PFSK-1 (cell line): ENCODE measurements at regions not wholly inside any gene's neighbourhood (a gene's known extent, or its start where the extent isn't known, plus 50 kb on each side); places are given as distances from the start of the nearest gene placed in this dataset.

Source experiments
- POLR2AphosphoS5 ChIP-seq: IDR thresholded peaks from 2 replicates; pipeline ENCODE4 v1.6.1; 2012; ENCODE audit warnings: low read depth, mild to moderate bottlenecking, control low read depth, low read length, moderate library complexity
- REST ChIP-seq, 2 experiments: IDR thresholded peaks; 2 replicates each; pipeline versions ENCODE4 v1.6.1 to v1.8.0; 2011 to 2012; ENCODE audit warnings: low read depth in 2 of 2, low read length in 2 of 2, control low read depth in 1 of 2, inconsistent platforms in 1 of 2, mild to moderate bottlenecking in 1 of 2, moderate library complexity in 1 of 2; ENCODE audit not compliant: insufficient read depth in 1 of 2
- SIN3A ChIP-seq: IDR thresholded peaks from 2 replicates; pipeline ENCODE4 v1.6.1; 2012; ENCODE audit warnings: mild to moderate bottlenecking, low read length, moderate library complexity, borderline replicate concordance; ENCODE audit not compliant: insufficient read depth
- TAF1 ChIP-seq: IDR thresholded peaks from 2 replicates; pipeline ENCODE4 v1.6.1; 2012; ENCODE audit warnings: low read length, control low read depth, borderline replicate concordance; ENCODE audit not compliant: insufficient read depth

GRCh38 chr18:1895456-1896185, 675.7 kb downstream of the METTL4 start:
- TF ChIP-seq REST (IDR thresholded peaks at IDR 0.05; ENCODE audit: insufficient read depth in 1 of 2, low read depth in 2 of 2, low read length in 2 of 2) = no peak
- TF ChIP-seq SIN3A = no peak
- no peak for TF ChIP-seq POLR2AphosphoS5
- no peak for TF ChIP-seq TAF1
